Bronchial epithelial cell (primary cell): ENCODE measurements at regions not wholly inside any gene's neighbourhood (a gene's known extent, or its start where the extent isn't known, plus 50 kb on each side); places are given as distances from the start of the nearest gene placed in this dataset.
A peak's percentile ranks its signal among the peaks of the same experiment; 100 is the strongest.

Experiments
- DNase-seq: peaks from one replicate; pipeline ENCODE4 v3.0.0-alpha.2; 2010; ENCODE audit warnings: low read depth
- FAIRE-seq: peaks from 2 replicates; lab custom pipeline; 2011; peaks lifted over from hg19 to GRCh38; lab: Jason Lieb, UNC
- H3K27me3 ChIP-seq: 2 replicates; pipeline ENCODE4 v1.5.1; 2011; ENCODE audit warnings: low read length; ENCODE audit not compliant: control insufficient read depth, insufficient read depth
- H3K36me3 ChIP-seq: 2 replicates; pipeline ENCODE4 v1.5.1; 2011; ENCODE audit warnings: low read length; ENCODE audit not compliant: control insufficient read depth, insufficient read depth
- H3K4me3 ChIP-seq: 2 replicates; pipeline ENCODE4 v1.5.1; 2011; ENCODE audit warnings: mild to moderate bottlenecking, low read depth, low read length, control low read depth
- CTCF ChIP-seq: IDR thresholded peaks from 2 replicates; pipeline ENCODE4 v1.5.1; 2011; ENCODE audit warnings: mild to moderate bottlenecking, moderate library complexity, low read length, control low read depth, inconsistent platforms; ENCODE audit not compliant: insufficient read depth, severe bottlenecking

GRCh38 chr2:67346718-67347407 is 50.3 kb upstream of the ETAA1 start:
- no peak for FAIRE-seq
- Histone ChIP-seq H3K27me3 (no peaks in the 10 kb centered on the region), H3K36me3 (no peaks in the 10 kb centered on the region), H3K4me3 (no peak overlapping the region)
- TF ChIP-seq CTCF, result no peak
- DNase-seq, result peak; percentile 93
